Activated CD8-positive, alpha-beta T cell treated with anti-CD3 and anti-CD28 coated beads for 36 hours (primary cell): ENCODE measurements at regions not wholly inside any gene's neighbourhood (a gene's known extent, or its start where the extent isn't known, plus 50 kb on each side); places are given as distances from the start of the nearest gene placed in this dataset.
"Not testable (repeated sequence)": the region's sequence is repeated elsewhere in the genome, so short reads cannot be mapped to it uniquely, and the experiment has no call there.

ENCODE experiments used
- ATAC-seq: fragments of 200-7000 bp; cut with Tn5 transposase; one replicate; pipeline ENCODE4 v1.10.0; 2021; ENCODE audit warnings: mild to moderate bottlenecking, moderate library complexity
- CTCF ChIA-PET: fragments of 350-600 bp; sonication (Branson Sonifier 250); formaldehyde crosslinking; loops from one replicate; lab custom pipeline; 2021; ENCODE audit warnings: antibody characterized with exemption; lab: Charles Lee
- POLR2A ChIA-PET: fragments of 350-600 bp; sonication (Branson Sonifier 250); formaldehyde crosslinking; loops from one replicate; lab custom pipeline; 2021; ENCODE audit warnings: antibody characterized with exemption; lab: Charles Lee
- DNase-seq: peaks from one replicate; pipeline ENCODE4 v3.0.0-alpha.2; 2020
- H3K27ac Mint-ChIP-seq: one replicate; pipeline ENCODE4 v1.8.0; 2021; ENCODE audit warnings: mild to moderate bottlenecking, mixed read lengths
- H3K27me3 Mint-ChIP-seq: one replicate; pipeline ENCODE4 v1.8.0; 2021; ENCODE audit warnings: mixed read lengths
- H3K36me3 Mint-ChIP-seq: one replicate; pipeline ENCODE4 v1.8.0; 2021; ENCODE audit warnings: low read depth, mixed read lengths
- H3K4me1 Mint-ChIP-seq: one replicate; pipeline ENCODE4 v1.8.0; 2021; ENCODE audit warnings: low read depth, mixed read lengths
- H3K4me3 Mint-ChIP-seq: one replicate; pipeline ENCODE4 v1.8.0; 2021; ENCODE audit warnings: mild to moderate bottlenecking, moderate library complexity, mixed read lengths
- H3K9me3 Mint-ChIP-seq: one replicate; pipeline ENCODE4 v1.8.0; 2021; ENCODE audit warnings: mixed read lengths
- CTCF ChIP-seq: fragments of 200-600 bp; IDR thresholded peaks from one replicate; pipeline ENCODE4 v1.8.0; 2022; ENCODE audit warnings: antibody characterized with exemption, mild to moderate bottlenecking
- intact Hi-C: fragments of 100-400 bp; cut with micrococcal nuclease; formaldehyde crosslinking; loops from one replicate; pipeline ENCODE4 v1.10.0; 2022

GRCh38 chr5:52010454-52010853 is 627.2 kb downstream of the ISL1 start:
- Mint-ChIP-seq H3K4me3 (no peak overlapping the region), H3K4me1 (no peaks in the 10 kb centered on the region), H3K9me3 (no peaks in the 10 kb centered on the region), H3K36me3 (no peaks in the 10 kb centered on the region), H3K27ac (no peak overlapping the region), H3K27me3 (no peaks in the 10 kb centered on the region)
- ChIA-PET POLR2A (no interaction called here), CTCF (no interaction called here)
- DNase-seq (no peak), ATAC-seq (no peak)
- no peak for TF ChIP-seq CTCF
- intact Hi-C loops: no loop called here

GRCh38 chr5:52013523-52013922 is 630.3 kb downstream of the ISL1 start:
- Mint-ChIP-seq H3K4me1 (no peaks in the 10 kb centered on the region), H3K27me3 (no peaks in the 10 kb centered on the region), H3K9me3 (no peaks in the 10 kb centered on the region), H3K4me3 (no peak overlapping the region), H3K36me3 (no peaks in the 10 kb centered on the region), H3K27ac (no peak overlapping the region)
- no peak for ATAC-seq
- no peak for TF ChIP-seq CTCF
- ChIA-PET CTCF (no interaction called here), POLR2A (no interaction called here)
- intact Hi-C loops: no loop called here
- no peak for DNase-seq

- Mint-ChIP-seq H3K36me3 (no peaks in the 10 kb centered on the region), H3K4me3 (no peak overlapping the region), H3K27me3 (no peaks in the 10 kb centered on the region), H3K9me3 (no peaks in the 10 kb centered on the region), H3K4me1 (no peaks in the 10 kb centered on the region), H3K27ac (no peak overlapping the region)
- POLR2A ChIA-PET: no interaction called here
- TF ChIP-seq CTCF: no peak
- CTCF ChIA-PET: no interaction called here
- ATAC-seq (no peak), DNase-seq (no peak)
- intact Hi-C loops: no loop called here
Measured at GRCh38 chr5:52015760-52016159, 632.5 kb downstream of the ISL1 start.

GRCh38 chr5:52017567-52017966 is 634.3 kb downstream of the ISL1 start:
- TF ChIP-seq CTCF: no peak
- ChIA-PET CTCF (no interaction called here), POLR2A (no interaction called here)
- Mint-ChIP-seq H3K36me3 (no peaks in the 10 kb centered on the region), H3K9me3 (no peaks in the 10 kb centered on the region), H3K27me3 (no peaks in the 10 kb centered on the region), H3K4me3 (no peak overlapping the region), H3K27ac (no peak overlapping the region), H3K4me1 (no peaks in the 10 kb centered on the region)
- DNase-seq: no peak
- ATAC-seq: no peak
- intact Hi-C loops: no loop called here

GRCh38 chr5:52024359-52024758 is 641.1 kb downstream of the ISL1 start:
- Mint-ChIP-seq H3K9me3 (peaks cover 5% of the 10 kb centered on the region), H3K27me3 (no peaks in the 10 kb centered on the region), H3K4me3 (no peak overlapping the region), H3K4me1 (no peaks in the 10 kb centered on the region), H3K36me3 (no peaks in the 10 kb centered on the region), H3K27ac (no peak overlapping the region)
- no peak for ATAC-seq
- intact Hi-C loops: no loop called here
- TF ChIP-seq CTCF: no peak
- no peak for DNase-seq
- POLR2A ChIA-PET: no interaction called here
- CTCF ChIA-PET: no interaction called here

- CTCF ChIA-PET: interaction anchor here (0.6 kb wide), 1 partner anchor 18 kb away, joined by 3 read pairs; no protein-coding TSS in a partner anchor
- H3K27me3 Mint-ChIP-seq, H3K36me3 Mint-ChIP-seq, DNase-seq, ATAC-seq, H3K27ac Mint-ChIP-seq, H3K4me3 Mint-ChIP-seq, H3K9me3 Mint-ChIP-seq, intact Hi-C loops, POLR2A ChIA-PET, H3K4me1 Mint-ChIP-seq: not testable (repeated sequence)
Measured at GRCh38 chr5:52029836-52030235, 646.6 kb downstream of the ISL1 start.
